ENCODE measurements at regions not wholly inside any gene's neighbourhood (a gene's known extent, or its start where the extent isn't known, plus 50 kb on each side); places are given as distances from the start of the nearest gene placed in this dataset.

DNA sequence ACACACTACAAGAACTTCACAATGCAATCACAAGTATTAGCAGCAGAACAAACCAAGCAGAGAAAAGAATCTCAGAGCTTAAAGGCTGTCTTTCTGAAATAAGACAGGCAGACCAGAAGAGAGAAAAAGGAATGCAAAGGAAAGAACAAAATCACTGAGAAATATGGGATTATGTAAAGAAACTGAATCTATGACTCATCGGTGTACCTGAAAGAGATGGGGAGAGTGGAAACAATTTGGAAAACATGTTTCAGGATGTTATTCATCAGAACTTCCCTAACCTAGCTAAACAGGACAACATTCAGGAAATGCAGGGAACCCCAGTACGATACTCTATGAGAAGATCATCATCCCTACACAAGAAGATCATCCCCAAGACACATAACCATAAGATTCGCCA lies 499.0 kb upstream of the CHAC2 start:
- Histone ChIP-seq H3K27ac (no peak overlapping the region), H3K4me1 (no peaks in the 10 kb centered on the region), H3K36me3 (no peaks in the 10 kb centered on the region), H3K9me3 (peaks cover 0 to 3% (median 0%) of the 10 kb centered on the region in 4 donors), H3K27me3 (no peaks in the 10 kb centered on the region), H3K4me3 (no peak overlapping the region)
- DNase-seq, result no peak
- WGBS, 2 donors, result 64 to 88% methylated on average over 3 of the region's 3 CpGs
- no peak for ATAC-seq (ENCODE audit: low FRiP score in 2 of 2)
- TF ChIP-seq POLR2AphosphoS5 (IDR thresholded peaks at IDR 0.05) (no peak), POLR2A (IDR thresholded peaks at IDR 0.05) (no peak), EP300 (IDR thresholded peaks at IDR 0.05) (no peak)
- TF ChIP-seq, protein P1, sequence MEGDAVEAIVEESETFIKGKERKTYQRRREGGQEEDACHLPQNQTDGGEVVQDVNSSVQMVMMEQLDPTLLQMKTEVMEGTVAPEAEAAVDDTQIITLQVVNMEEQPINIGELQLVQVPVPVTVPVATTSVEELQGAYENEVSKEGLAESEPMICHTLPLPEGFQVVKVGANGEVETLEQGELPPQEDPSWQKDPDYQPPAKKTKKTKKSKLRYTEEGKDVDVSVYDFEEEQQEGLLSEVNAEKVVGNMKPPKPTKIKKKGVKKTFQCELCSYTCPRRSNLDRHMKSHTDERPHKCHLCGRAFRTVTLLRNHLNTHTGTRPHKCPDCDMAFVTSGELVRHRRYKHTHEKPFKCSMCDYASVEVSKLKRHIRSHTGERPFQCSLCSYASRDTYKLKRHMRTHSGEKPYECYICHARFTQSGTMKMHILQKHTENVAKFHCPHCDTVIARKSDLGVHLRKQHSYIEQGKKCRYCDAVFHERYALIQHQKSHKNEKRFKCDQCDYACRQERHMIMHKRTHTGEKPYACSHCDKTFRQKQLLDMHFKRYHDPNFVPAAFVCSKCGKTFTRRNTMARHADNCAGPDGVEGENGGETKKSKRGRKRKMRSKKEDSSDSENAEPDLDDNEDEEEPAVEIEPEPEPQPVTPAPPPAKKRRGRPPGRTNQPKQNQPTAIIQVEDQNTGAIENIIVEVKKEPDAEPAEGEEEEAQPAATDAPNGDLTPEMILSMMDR (IDR thresholded peaks at IDR 0.05), result no peak

DNA sequence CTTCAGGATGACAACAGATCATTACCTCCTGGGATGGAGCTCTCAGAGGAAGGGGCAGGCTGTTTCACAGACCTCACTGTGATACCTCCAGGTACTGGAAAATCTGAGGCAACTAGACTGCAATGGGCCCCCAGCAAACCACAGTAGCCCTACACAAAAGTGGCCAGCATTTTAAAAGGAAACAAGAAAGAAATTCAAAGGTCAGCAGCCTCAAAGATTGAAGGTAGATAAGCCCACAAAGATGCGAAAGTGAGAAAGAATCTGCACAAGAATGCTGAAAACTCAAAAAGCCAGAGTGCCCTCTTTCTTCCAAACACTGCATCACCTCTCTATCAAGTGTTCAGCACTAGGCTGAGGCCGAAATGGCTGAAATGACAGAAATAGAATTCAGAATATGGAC lies 499.5 kb upstream of the CHAC2 start:
- H3K27me3 ChIP-seq, result no peaks in the 10 kb centered on the region
- DNase-seq (no peak), ATAC-seq (ENCODE audit: low FRiP score in 2 of 2) (no peak)
- H3K4me1 ChIP-seq, result no peaks in the 10 kb centered on the region
- H3K4me3 ChIP-seq, result no peak overlapping the region
- no peaks in the 10 kb centered on the region for H3K36me3 ChIP-seq
- no peak for TF ChIP-seq POLR2AphosphoS5 (IDR thresholded peaks at IDR 0.05)
- TF ChIP-seq, protein P1 (IDR thresholded peaks at IDR 0.05), result no peak
- TF ChIP-seq POLR2A (IDR thresholded peaks at IDR 0.05), result no peak
- TF ChIP-seq EP300 (IDR thresholded peaks at IDR 0.05), result no peak
- no peak overlapping the region for H3K27ac ChIP-seq
- peaks cover 0 to 3% (median 0%) of the 10 kb centered on the region in 4 donors for H3K9me3 ChIP-seq
- WGBS, 2 donors, result 63 to 75% methylated on average over 2 of the region's 2 CpGs

DNA sequence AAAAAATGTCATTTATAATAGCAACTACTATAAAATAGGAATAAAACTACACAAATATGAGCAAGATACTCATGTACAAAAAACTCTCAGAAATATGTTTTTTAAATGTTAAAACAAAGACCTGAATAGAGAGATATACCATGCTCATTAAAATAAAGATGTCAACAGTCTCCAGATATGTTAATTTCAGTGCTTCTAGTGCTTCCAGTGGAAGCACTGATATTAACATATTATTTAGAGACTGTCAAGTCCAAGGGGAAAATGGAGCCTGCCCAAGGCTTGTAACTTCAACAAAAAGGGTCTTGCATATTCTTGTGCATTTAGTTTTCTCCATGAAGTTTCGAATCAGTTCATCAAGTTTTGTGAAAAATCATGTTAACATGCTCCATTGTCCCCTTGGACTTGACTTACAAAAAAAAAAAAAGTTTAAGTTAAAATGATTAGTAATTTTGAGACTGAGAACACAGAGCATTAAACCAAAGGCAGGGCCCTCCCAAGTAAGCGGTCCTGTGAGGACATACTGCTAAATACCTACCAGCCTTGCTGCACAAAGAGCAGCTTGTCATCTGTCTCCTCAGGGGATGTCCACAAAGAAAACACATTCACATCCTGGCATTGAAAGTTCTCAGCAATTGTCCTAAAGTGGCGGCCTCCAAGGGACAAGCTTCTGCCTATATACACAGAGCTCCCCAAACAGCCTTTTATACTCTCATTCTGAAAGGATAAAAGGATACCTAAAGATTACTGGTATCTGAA lies 501.9 kb upstream of the CHAC2 start:
- Histone ChIP-seq H3K4me1 (no peaks in the 10 kb centered on the region), H3K4me3 (no peak overlapping the region), H3K36me3 (no peaks in the 10 kb centered on the region), H3K27ac (no peak overlapping the region), H3K9me3 (no peaks in the 10 kb centered on the region), H3K27me3 (no peaks in the 10 kb centered on the region)
- WGBS, 2 donors, result 65 to 72% methylated on average over 3 of the region's 3 CpGs
- no peak for TF ChIP-seq POLR2AphosphoS5 (IDR thresholded peaks at IDR 0.05)
- TF ChIP-seq POLR2A (IDR thresholded peaks at IDR 0.05), result no peak
- TF ChIP-seq, protein P1 (IDR thresholded peaks at IDR 0.05), result no peak
- TF ChIP-seq EP300 (IDR thresholded peaks at IDR 0.05), result no peak
- DNase-seq (no peak), ATAC-seq (ENCODE audit: low FRiP score in 2 of 2) (no peak)

DNA sequence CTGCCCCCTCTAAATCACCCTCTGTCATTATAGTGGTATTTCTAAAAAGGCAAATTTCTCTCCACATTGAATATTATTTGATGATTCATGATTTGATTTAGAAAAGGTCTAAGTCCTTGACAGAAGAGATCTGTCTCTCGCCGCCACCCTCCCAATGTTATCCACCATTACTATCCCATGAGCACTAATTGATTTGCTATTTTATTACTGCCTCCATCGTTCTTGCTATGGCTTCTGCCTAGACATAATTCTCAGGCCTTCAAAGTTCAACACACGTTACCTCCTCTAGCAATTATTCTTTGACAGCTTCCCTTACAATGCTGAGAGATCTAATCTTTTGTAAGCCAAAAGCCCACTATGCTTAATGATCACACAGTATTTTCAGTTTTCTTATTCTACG lies 507.0 kb upstream of the CHAC2 start:
- Histone ChIP-seq H3K36me3 (no peaks in the 10 kb centered on the region), H3K4me3 (no peak overlapping the region), H3K4me1 (no peaks in the 10 kb centered on the region), H3K27me3 (no peaks in the 10 kb centered on the region), H3K27ac (no peak overlapping the region), H3K9me3 (no peaks in the 10 kb centered on the region)
- TF ChIP-seq, protein P1 (IDR thresholded peaks at IDR 0.05), result no peak
- no peak for TF ChIP-seq EP300 (IDR thresholded peaks at IDR 0.05)
- TF ChIP-seq POLR2A (IDR thresholded peaks at IDR 0.05), result no peak
- TF ChIP-seq POLR2AphosphoS5 (IDR thresholded peaks at IDR 0.05), result no peak
- no peak for DNase-seq
- WGBS, 2 donors, result 90 to 91% methylated on average over 5 of the region's 5 CpGs
- no peak for ATAC-seq (ENCODE audit: low FRiP score in 2 of 2)
